Body of pancreas (tissue), 4 donors: ENCODE measurements at regions not wholly inside any gene's neighbourhood (a gene's known extent, or its start where the extent isn't known, plus 50 kb on each side); places are given as distances from the start of the nearest gene placed in this dataset.

Experiments used
- ATAC-seq: fragments of 150-250 bp; one replicate; pipeline ENCODE4 v1.9.1; 2016
- DNase-seq, 4 donors: peaks; one replicate each; pipeline ENCODE4 v3.0.0-alpha.2; 2019
- H3K27ac ChIP-seq, 4 donors: fragments of 200-600 bp; sonication (generic); 1 replicate in 3 of 4; 2 replicates in 1 of 4; pipeline versions ENCODE4 v1.5.1 to v1.6.1; 2016 to 2019; ENCODE audit warnings: mild to moderate bottlenecking in 1 of 4, mixed read lengths in 1 of 4, moderate library complexity in 1 of 4
- H3K27me3 ChIP-seq, 2 donors: fragments of 200-600 bp; sonication (generic); one replicate each; pipeline ENCODE4 v1.6.0; 2016; ENCODE audit warnings: mild to moderate bottlenecking in 1 of 2
- H3K36me3 ChIP-seq, 2 donors: fragments of 200-600 bp; sonication (generic); replicated peaks in 1 of 2; 2 replicates each; pipeline ENCODE4 v1.5.1; 2016; ENCODE audit warnings: low read depth in 2 of 2; ENCODE audit not compliant: insufficient read depth in 1 of 2
- H3K4me1 ChIP-seq: fragments of 200-600 bp; sonication (generic); one replicate; pipeline ENCODE4 v1.6.0; 2016
- H3K4me3 ChIP-seq, 2 donors: fragments of 200-600 bp; sonication (generic); 1 replicate in 1 of 2; 2 replicates in 1 of 2; pipeline ENCODE4 v1.5.1; 2016 to 2019
- H3K9me3 ChIP-seq, 3 donors: fragments of 200-600 bp; sonication (generic); 1 replicate in 2 of 3; 2 replicates in 1 of 3; pipeline ENCODE4 v1.5.1; 2016
- CTCF ChIP-seq, 7 experiments: fragments of 450-650 bp in 4 of 7; fragments of 200-600 bp in 3 of 7; sonication (generic) in 3 of 7; IDR thresholded peaks; one replicate each; pipeline ENCODE4 v1.5.1; 2016 to 2019; ENCODE audit warnings: antibody characterized with exemption in 7 of 7
- POLR2A ChIP-seq, 3 donors: fragments of 450-650 bp; IDR thresholded peaks; one replicate each; pipeline ENCODE4 v1.6.1; 2016; ENCODE audit warnings: antibody characterized with exemption in 3 of 3, mild to moderate bottlenecking in 2 of 3
- WGBS, 2 donors: methylation state at CpG; one replicate each; pipeline ENCODE4 v1.1.5; 2017; 5-methylcytosine and 5-hydroxymethylcytosine counted together
- intact Hi-C: fragments of 100-400 bp; cut with DNase I; formaldehyde crosslinking; loops from one replicate; pipeline ENCODE4 v1.15.1; 2023

- ATAC-seq (no peak), DNase-seq (no peak)
- Histone ChIP-seq H3K9me3 (no peaks in the 10 kb centered on the region), H3K36me3 (no peaks in the 10 kb centered on the region), H3K4me1 (no peaks in the 10 kb centered on the region), H3K4me3 (no peak overlapping the region), H3K27ac (no peak overlapping the region), H3K27me3 (no peaks in the 10 kb centered on the region)
- 41 to 48% methylated on average over 3 of the region's 3 CpGs for WGBS, 2 donors
- TF ChIP-seq CTCF (IDR thresholded peaks at IDR 0.05): no peak
- TF ChIP-seq POLR2A (IDR thresholded peaks at IDR 0.05): no peak
- intact Hi-C loops: no loop called here
Observed at GRCh38 chr16:72362973-72363372, 191.0 kb upstream of the PMFBP1 start.

- intact Hi-C loops: no loop called here
- TF ChIP-seq CTCF (IDR thresholded peaks at IDR 0.05): no peak
- TF ChIP-seq POLR2A (IDR thresholded peaks at IDR 0.05): no peak
- Histone ChIP-seq H3K27me3 (no peaks in the 10 kb centered on the region), H3K4me1 (no peaks in the 10 kb centered on the region), H3K36me3 (no peaks in the 10 kb centered on the region), H3K9me3 (no peaks in the 10 kb centered on the region), H3K27ac (no peak overlapping the region), H3K4me3 (no peak overlapping the region)
- ATAC-seq (no peak), DNase-seq (no peak)
- 55 to 59% methylated on average over 4 of the region's 4 CpGs for WGBS, 2 donors
Observed at GRCh38 chr16:72362476-72362875, 190.5 kb upstream of the PMFBP1 start.

- 69 to 70% methylated on average over 6 of the region's 6 CpGs for WGBS, 2 donors
- TF ChIP-seq CTCF (IDR thresholded peaks at IDR 0.05): no peak
- TF ChIP-seq POLR2A (IDR thresholded peaks at IDR 0.05): no peak
- Histone ChIP-seq H3K27me3 (no peaks in the 10 kb centered on the region), H3K9me3 (no peaks in the 10 kb centered on the region), H3K36me3 (no peaks in the 10 kb centered on the region), H3K4me1 (no peaks in the 10 kb centered on the region), H3K4me3 (no peak overlapping the region), H3K27ac (no peak overlapping the region)
- ATAC-seq (no peak), DNase-seq (no peak)
- intact Hi-C loops: no loop called here
Observed at GRCh38 chr16:72357910-72358309, 186.0 kb upstream of the PMFBP1 start.

GRCh38 chr16:72355561-72355960 lies 183.6 kb upstream of the PMFBP1 start:
- no peak for DNase-seq
- H3K27ac ChIP-seq: no peak overlapping the region
- no peaks in the 10 kb centered on the region for H3K36me3 ChIP-seq
- H3K4me1 ChIP-seq: no peaks in the 10 kb centered on the region
- 87 to 98% methylated on average over 2 of the region's 2 CpGs for WGBS, 2 donors
- intact Hi-C loops: no loop called here
- H3K9me3 ChIP-seq: no peaks in the 10 kb centered on the region
- no peak overlapping the region for H3K4me3 ChIP-seq
- TF ChIP-seq CTCF (IDR thresholded peaks at IDR 0.05): no peak
- no peak for TF ChIP-seq POLR2A (IDR thresholded peaks at IDR 0.05)
- H3K27me3 ChIP-seq: no peaks in the 10 kb centered on the region
- ATAC-seq: no peak

- Histone ChIP-seq H3K27me3 (no peaks in the 10 kb centered on the region), H3K9me3 (no peaks in the 10 kb centered on the region), H3K27ac (no peak overlapping the region), H3K4me3 (no peak overlapping the region), H3K36me3 (no peaks in the 10 kb centered on the region), H3K4me1 (no peaks in the 10 kb centered on the region)
- intact Hi-C loops: no loop called here
- TF ChIP-seq POLR2A (IDR thresholded peaks at IDR 0.05) (no peak), CTCF (IDR thresholded peaks at IDR 0.05) (no peak)
- ATAC-seq (no peak), DNase-seq (no peak)
- WGBS, 2 donors: 62 to 63% methylated on average over 3 of the region's 3 CpGs
Observed at GRCh38 chr16:72349719-72350118, 177.8 kb upstream of the PMFBP1 start.
